ENCODE measurements at regions not wholly inside any gene's neighbourhood (a gene's known extent, or its start where the extent isn't known, plus 50 kb on each side); places are given as distances from the start of the nearest gene placed in this dataset.
"Not testable (repeated sequence)": the region's sequence is repeated elsewhere in the genome, so short reads cannot be mapped to it uniquely, and the experiment has no call there.

GRCh38 chr16:50448522-50448921 lies 79.7 kb upstream of the BRD7 start:
- Histone ChIP-seq H4K20me1 (replicated peaks; ENCODE audit: insufficient read depth) (no peaks in the 10 kb centered on the region), H3K27me3 (ENCODE audit: insufficient read depth) (no peaks in the 10 kb centered on the region), H3K4me3 (no peak overlapping the region), H3K4me2 (no peak overlapping the region), H3K27ac (ENCODE audit: low read depth) (no peak overlapping the region), H2AFZ (peak overlapping the region; percentile 4; the same call in 1 of the 2 replicates), H3F3A (replicated peaks; ENCODE audit: low read depth) (no peaks in the 10 kb centered on the region), H3K36me3 (ENCODE audit: insufficient read depth) (no peaks in the 10 kb centered on the region), H3K4me1 (ENCODE audit: insufficient read depth) (peaks cover 18% of the 10 kb centered on the region), H3K79me2 (replicated peaks; ENCODE audit: insufficient read depth) (no peaks in the 10 kb centered on the region), H3K9me2 (ENCODE audit: insufficient read depth) (no peaks in the 10 kb centered on the region)
- peak; percentile 80 for DNase-seq (ENCODE audit: low spot score)
- Mint-ChIP-seq H3K4me3 (no peak overlapping the region), H3K27me3 (ENCODE audit: insufficient read depth, low read depth, poor library complexity) (peaks cover 12% of the 10 kb centered on the region), H3K9me3 (peaks cover 3% of the 10 kb centered on the region; the same call in 2 of the 3 replicates), H3K27ac (no peak overlapping the region), H3K36me3 (ENCODE audit: low read depth) (no peaks in the 10 kb centered on the region), H3K4me1 (peaks cover 42% of the 10 kb centered on the region)
- peak; percentile 96 for ATAC-seq
- no peak for TF ChIP-seq EZH2phosphoT487 (IDR thresholded peaks at IDR 0.05; ENCODE audit: unreplicated experiment)
- no peak for TF ChIP-seq POLR2AphosphoS5 (IDR thresholded peaks at IDR 0.05; ENCODE audit: low read depth)
- TF ChIP-seq ZNF462 (CRISPR knock-in tag; IDR thresholded peaks at IDR 0.05), result no peak
- no peak for TF ChIP-seq CREB1 (CRISPR knock-in tag; IDR thresholded peaks at IDR 0.05; ENCODE audit: low read depth)
- peak; percentile 45 to 46 for TF ChIP-seq CTCF (conservative IDR thresholded peaks at IDR 0.05; ENCODE audit: low read depth in 2 of 2)
- no peak for TF ChIP-seq EZH2 (IDR thresholded peaks at IDR 0.05; ENCODE audit: low read depth, unreplicated experiment)
- no peak for TF ChIP-seq ETS1 (IDR thresholded peaks at IDR 0.05)
- TF ChIP-seq ZNF114 (CRISPR knock-in tag; IDR thresholded peaks at IDR 0.05), result no peak

- H2AFZ ChIP-seq; H3K36me3 Mint-ChIP-seq (ENCODE audit: low read depth); H3K27ac ChIP-seq (ENCODE audit: low read depth); H4K20me1 ChIP-seq (replicated peaks; ENCODE audit: insufficient read depth); H3K27ac Mint-ChIP-seq; H3K79me2 ChIP-seq (replicated peaks; ENCODE audit: insufficient read depth); H3K36me3 ChIP-seq (ENCODE audit: insufficient read depth); DNase-seq (ENCODE audit: low spot score); H3F3A ChIP-seq (replicated peaks; ENCODE audit: low read depth); H3K4me2 ChIP-seq; H3K27me3 ChIP-seq (ENCODE audit: insufficient read depth); H3K4me3 Mint-ChIP-seq; H3K4me3 ChIP-seq; H3K9me2 ChIP-seq (ENCODE audit: insufficient read depth); ATAC-seq: not testable (repeated sequence)
- Mint-ChIP-seq H3K4me1 (peaks cover 42% of the 10 kb centered on the region), H3K9me3 (peaks cover 10% of the 10 kb centered on the region), H3K27me3 (ENCODE audit: insufficient read depth, low read depth, poor library complexity) (peaks cover 12% of the 10 kb centered on the region)
- peaks cover 18% of the 10 kb centered on the region for H3K4me1 ChIP-seq (ENCODE audit: insufficient read depth)
Measured at GRCh38 chr16:50447386-50447785, 78.6 kb upstream of the BRD7 start.

Measured in GM23338 (cell line).